Stimulated activated CD8-positive, alpha-beta memory T cell treated with anti-CD3 and anti-CD28 coated beads, Interleukin-2, amount 100 ng/mL, for 48 hours (primary cell): ENCODE measurements at regions not wholly inside any gene's neighbourhood (a gene's known extent, or its start where the extent isn't known, plus 50 kb on each side); places are given as distances from the start of the nearest gene placed in this dataset.
"Not testable (repeated sequence)": the region's sequence is repeated elsewhere in the genome, so short reads cannot be mapped to it uniquely, and the experiment has no call there.

ENCODE experiments used
- DNase-seq, 2 donors: peaks; one replicate each; pipeline ENCODE4 v3.0.0-alpha.2; 2020; ENCODE audit warnings: low read depth in 2 of 2

GRCh38 chr10:36872702-36873393 is 252.6 kb upstream of the ANKRD30A start:
- DNase-seq, result no peak

GRCh38 chr10:36840788-36841187 is 284.6 kb upstream of the ANKRD30A start:
- DNase-seq, result no peak

GRCh38 chr10:36837416-36837815 is 288.0 kb upstream of the ANKRD30A start:
- DNase-seq, result no peak

- no peak for DNase-seq
These were observed 305.6 kb upstream of the ANKRD30A start for GRCh38 chr10:36819781-36820180.

GRCh38 chr10:36817898-36818297 is 307.5 kb upstream of the ANKRD30A start:
- no peak for DNase-seq

DNA sequence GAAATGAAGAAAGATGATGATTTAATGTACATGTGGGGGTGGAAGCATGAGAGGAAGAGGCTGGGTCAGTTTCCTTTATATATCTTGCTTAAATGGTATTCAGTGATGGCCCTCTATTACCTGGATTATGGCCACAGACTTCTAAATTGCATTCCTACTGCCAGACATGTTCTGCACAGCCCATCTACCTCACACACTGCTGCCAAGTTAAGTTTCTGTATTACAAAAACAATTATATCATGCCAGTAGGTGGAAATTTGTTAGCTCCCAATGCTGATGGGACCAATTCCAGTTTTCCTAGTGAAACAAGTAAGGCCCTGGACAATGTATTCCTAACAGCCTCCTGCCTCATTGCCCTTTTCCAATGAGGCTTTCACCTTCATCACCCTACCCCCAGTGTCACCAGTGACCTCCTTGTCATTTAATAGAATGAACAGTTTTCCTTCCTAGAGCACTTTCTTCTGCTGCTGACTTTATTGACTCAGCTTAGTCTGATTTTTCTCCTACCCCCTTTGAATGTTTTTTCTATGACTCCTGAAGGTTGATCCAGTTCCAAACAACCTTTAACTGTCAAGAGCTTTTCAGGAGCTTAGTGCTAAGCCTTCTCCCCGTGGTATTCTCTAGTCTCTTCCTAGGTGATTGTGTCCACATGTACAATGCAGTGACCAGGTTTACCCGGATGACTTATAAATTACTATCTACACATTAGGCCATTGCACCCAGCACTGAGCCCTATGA is 316.6 kb upstream of the ANKRD30A start:
- DNase-seq, result no peak

GRCh38 chr10:36803229-36803628 is 322.2 kb upstream of the ANKRD30A start:
- DNase-seq, result no peak

- DNase-seq, result no peak
These were observed 322.8 kb upstream of the ANKRD30A start for GRCh38 chr10:36802490-36803153.

GRCh38 chr10:36801660-36802059 is 323.7 kb upstream of the ANKRD30A start:
- DNase-seq, result no peak

DNA sequence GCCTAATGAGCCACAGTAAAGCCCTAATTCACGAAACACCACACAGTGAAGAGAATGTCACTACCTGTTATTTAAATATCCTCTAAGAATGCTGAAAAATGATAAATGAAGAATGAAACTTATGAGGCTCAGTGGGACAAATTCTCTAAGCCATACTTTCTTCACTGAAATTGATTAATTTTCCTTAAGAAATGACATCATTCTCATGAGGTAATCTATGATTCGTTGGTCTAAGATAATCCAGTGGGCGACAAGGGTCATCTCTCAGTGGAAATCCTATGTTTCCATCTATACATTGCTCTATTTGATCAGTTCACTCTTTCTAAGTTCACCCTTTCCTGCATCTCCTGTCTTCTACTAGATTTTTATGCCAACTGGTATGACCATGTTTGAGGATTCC is 330.4 kb upstream of the ANKRD30A start:
- DNase-seq, result no peak

DNA sequence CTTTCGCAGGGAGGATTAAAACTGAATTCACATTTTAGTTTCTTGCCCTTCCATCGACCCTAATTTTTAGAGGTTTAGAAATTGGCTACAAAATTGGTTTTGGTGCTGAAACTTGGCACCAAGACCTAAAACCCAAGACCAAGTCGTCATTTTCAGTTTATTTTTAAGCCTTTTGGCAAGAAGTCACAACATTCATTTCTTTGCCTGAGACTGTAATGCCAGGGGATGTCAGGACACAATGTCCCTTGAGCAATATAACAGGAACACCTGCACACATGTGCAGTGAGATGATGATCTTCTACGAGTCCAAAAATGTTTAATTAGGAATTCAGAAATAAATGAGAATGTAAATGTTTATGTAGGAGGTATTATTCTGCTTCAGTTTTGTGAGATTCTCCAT is 335.4 kb upstream of the ANKRD30A start:
- no peak for DNase-seq

DNA sequence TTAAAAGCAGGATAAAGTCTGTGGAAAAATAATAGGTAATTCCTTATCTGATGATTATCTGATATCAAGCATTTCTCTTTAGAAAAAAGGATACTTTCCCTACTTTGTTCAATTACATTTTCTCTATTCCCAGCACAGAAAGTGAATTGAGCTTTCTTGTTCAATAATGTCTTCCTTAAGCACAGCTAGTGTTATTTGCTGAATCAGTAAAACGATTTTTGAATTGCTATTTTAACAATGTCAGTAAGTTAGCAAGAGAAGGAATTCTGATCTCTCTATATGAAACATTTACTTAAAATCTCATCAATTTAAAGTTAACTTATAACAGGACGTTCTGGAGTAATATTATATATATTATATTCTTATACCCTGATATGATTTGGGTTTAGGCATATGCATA is 337.2 kb upstream of the ANKRD30A start:
- no peak for DNase-seq

GRCh38 chr10:36783400-36783799 is 342.0 kb upstream of the ANKRD30A start:
- DNase-seq, result no peak

- no peak for DNase-seq
These were observed 343.8 kb upstream of the ANKRD30A start for GRCh38 chr10:36781570-36781969.

DNA sequence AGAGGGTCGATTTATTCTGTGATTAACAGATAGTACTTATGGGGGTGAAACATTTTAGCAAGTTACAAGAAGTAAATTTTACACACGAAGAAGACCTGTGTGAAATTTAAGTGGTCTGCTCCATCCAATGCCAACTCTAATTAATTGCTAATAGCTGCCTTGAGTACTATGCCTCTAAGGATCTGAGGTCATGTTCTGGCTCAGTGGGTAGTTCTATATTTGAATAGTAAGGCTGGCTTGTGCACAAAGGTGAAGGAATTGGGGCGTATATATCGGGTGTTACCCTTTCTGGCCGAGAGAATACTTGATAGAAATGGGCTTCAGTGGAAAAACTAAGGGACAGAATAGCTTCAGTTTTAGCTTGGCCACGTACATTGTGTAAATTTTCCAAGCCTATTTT is 345.2 kb upstream of the ANKRD30A start:
- no peak for DNase-seq

DNA sequence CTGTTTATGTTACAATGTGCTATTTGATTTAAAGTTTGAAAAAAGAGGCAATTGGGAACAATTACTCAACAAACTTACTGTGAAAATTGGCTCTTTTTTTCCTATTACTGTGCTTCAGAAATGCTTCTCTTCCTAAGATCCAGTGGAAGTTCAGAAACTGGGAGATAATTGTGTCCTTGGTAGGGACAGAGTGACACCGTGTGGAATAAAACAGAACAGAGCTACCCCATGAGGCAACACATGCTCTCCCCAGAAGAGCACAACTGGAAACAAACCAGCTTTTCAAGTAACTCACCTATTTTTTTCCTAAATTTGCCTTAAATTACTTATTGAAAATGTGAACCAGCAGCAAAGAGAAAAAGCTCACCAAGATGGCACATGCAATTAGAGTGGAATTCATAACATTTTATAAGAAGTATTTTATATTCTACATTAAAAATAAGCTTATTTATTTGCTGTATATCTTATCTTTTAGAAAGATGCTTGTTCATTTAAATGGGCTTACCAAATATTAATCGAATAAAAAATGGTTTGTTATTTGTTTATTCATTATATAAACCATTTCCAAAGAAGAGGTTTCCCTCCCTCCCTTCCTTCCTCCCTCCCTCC is 346.1 kb upstream of the ANKRD30A start:
- no peak for DNase-seq

DNA sequence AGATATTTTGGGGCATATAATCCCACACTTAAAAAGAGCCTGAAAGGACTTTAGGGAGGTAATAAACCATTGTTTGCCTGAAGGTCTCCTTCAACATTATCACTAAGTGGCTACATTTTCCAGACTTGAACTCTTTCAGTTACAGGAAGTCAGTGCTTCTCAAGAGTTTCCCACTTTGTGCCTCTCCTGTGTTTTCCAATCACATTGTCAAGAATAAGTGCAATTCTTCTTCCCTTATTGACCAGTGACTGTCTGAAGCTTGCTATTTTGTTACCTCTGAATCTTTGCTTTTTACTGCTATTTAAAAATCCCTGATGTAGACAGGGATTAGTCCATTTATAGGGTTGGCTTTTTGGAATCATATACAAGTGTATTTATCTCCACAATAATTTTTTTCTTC is 346.7 kb upstream of the ANKRD30A start:
- no peak for DNase-seq

- no peak for DNase-seq
These were observed 351.7 kb upstream of the ANKRD30A start for GRCh38 chr10:36773652-36774051.

- no peak for DNase-seq
These were observed 353.7 kb upstream of the ANKRD30A start for GRCh38 chr10:36771725-36772124.

DNA sequence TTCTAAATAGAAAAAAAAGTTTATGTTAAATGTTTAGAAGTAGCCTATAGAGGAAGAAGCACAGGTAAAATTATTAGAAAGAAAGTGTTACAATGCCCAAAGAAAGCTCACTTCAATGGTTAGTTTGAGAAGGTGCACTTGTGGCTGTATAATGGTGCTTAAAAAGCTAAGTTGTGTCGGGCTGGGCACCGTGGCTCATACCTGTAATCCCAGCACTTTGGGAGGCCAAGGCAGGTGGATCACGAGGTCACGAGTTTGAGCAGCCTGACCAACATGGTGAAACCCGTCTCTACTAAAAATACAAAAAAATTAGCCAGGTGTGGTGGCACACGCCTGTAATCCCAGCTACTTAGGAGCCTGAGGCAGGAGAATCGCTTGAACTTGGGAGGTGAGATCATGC is 355.7 kb upstream of the ANKRD30A start:
- DNase-seq, result not testable (repeated sequence)

DNA sequence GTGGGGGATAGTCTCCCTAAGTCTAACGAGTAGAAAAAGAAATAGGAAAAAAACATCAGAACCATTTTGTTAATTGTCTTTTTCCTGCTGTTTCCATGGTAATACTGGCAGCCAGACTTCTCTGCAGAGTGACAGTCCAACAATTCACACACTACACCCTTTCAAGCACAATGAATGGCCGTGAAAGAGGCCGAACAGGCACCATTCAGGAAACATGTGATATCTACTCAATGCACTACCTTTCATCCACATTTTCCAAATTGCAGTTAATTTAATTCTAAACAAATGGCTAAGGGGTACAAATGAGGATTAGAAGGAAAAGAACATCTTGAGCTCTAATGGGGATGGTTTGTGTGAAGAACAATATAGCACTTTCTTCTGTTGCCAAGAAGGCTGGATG is 358.5 kb upstream of the ANKRD30A start:
- no peak for DNase-seq

- no peak for DNase-seq
These were observed 359.0 kb upstream of the ANKRD30A start for GRCh38 chr10:36766415-36766810.
